HepG2 (cell line): ENCODE measurements at regions not wholly inside any gene's neighbourhood (a gene's known extent, or its start where the extent isn't known, plus 50 kb on each side); places are given as distances from the start of the nearest gene placed in this dataset.

Experiments
- ATAC-seq: fragments of 200-7000 bp; cut with Tn5 transposase; 3 replicates; pipeline ENCODE4 v1.9.1; 2020; ENCODE audit warnings: mild to moderate bottlenecking, moderate library complexity
- BruUV-seq: library from RNA; stranded (reverse); fragments of 400-500 nt; replicated peaks from 2 replicates; lab custom pipeline; 2021; lab: Mats Ljungman, UMichigan
- CTCF ChIA-PET: fragments of 300-600 bp; formaldehyde crosslinking; extraction: SDS; loops from one replicate; lab custom pipeline; 2021; ENCODE audit warnings: low total read pairs, inconsistent platforms, low intra/inter-chr PET ratio; lab: Yijun Ruan, JAX
- POLR2A ChIA-PET: fragments of 350-600 bp; sonication (Branson Sonifier 250); formaldehyde crosslinking; loops from one replicate; lab custom pipeline; 2020; ENCODE audit warnings: antibody characterized with exemption, inconsistent platforms; lab: Yijun Ruan, JAX
- DNase-seq: peaks from one replicate; pipeline ENCODE4 v3.0.0-alpha.2; 2015; ENCODE audit warnings: low spot score
- FAIRE-seq: peaks from 3 replicates; lab custom pipeline; 2011; peaks lifted over from hg19 to GRCh38; lab: Jason Lieb, UNC
- H2AFZ ChIP-seq: one replicate; pipeline ENCODE4 v1.6.1; 2011; ENCODE audit warnings: low read length, inconsistent platforms
- H3K27ac ChIP-seq: fragments of 300-600 bp; 3 replicates; pipeline ENCODE4 v1.8.0; 2011; ENCODE audit warnings: mixed run types, mild to moderate bottlenecking, mixed read lengths, low read length, inconsistent platforms; ENCODE audit not compliant: insufficient read depth; ENCODE audit errors: extremely low read length
- H3K27me3 ChIP-seq, 2 experiments: fragments of 200-600 bp in 1 of 2; 2 replicates in 1 of 2; 3 replicates in 1 of 2; pipeline versions ENCODE4 v1.6.0 to v1.8.0; 2011; ENCODE audit warnings: low read length in 2 of 2, mild to moderate bottlenecking in 2 of 2, moderate library complexity in 2 of 2, inconsistent platforms in 1 of 2; ENCODE audit not compliant: insufficient read depth in 2 of 2, control insufficient read depth in 1 of 2
- H3K36me3 ChIP-seq, 2 experiments: fragments of 200-600 bp in 1 of 2; replicated peaks in 1 of 2; 2 replicates in 1 of 2; 3 replicates in 1 of 2; pipeline versions ENCODE4 v1.5.1 to v1.8.0; 2011; ENCODE audit warnings: low read length in 2 of 2, inconsistent platforms in 1 of 2; ENCODE audit not compliant: insufficient read depth in 2 of 2, control insufficient read depth in 1 of 2
- H3K4me1 ChIP-seq: 2 replicates; pipeline ENCODE4 v1.5.1; 2012; ENCODE audit warnings: low read length, inconsistent platforms; ENCODE audit not compliant: insufficient read depth
- H3K4me2 ChIP-seq: 2 replicates; pipeline ENCODE4 v1.6.0; 2011; ENCODE audit warnings: low read depth, low read length, inconsistent platforms
- H3K4me3 ChIP-seq, 3 experiments: fragments of 200-600 bp in 1 of 3; sonication (generic), shearing (Covaris generic) in 1 of 3; replicated peaks in 1 of 3; 2 replicates each; pipeline ENCODE4 v1.5.1; 2011 to 2016; ENCODE audit warnings: low read length in 3 of 3, inconsistent platforms in 2 of 3, low read depth in 2 of 3, mild to moderate bottlenecking in 2 of 3, control low read depth in 1 of 3, mixed read lengths in 1 of 3; ENCODE audit not compliant: insufficient read depth in 1 of 3
- H3K79me2 ChIP-seq: one replicate; pipeline ENCODE4 v1.6.1; 2011; ENCODE audit warnings: low read length, inconsistent platforms; ENCODE audit not compliant: insufficient read depth
- H3K9ac ChIP-seq: 2 replicates; pipeline ENCODE4 v1.6.0; 2011; ENCODE audit warnings: mild to moderate bottlenecking, low read depth, low read length, inconsistent platforms; ENCODE audit not compliant: insufficient read depth
- H3K9me3 ChIP-seq: 2 replicates; pipeline ENCODE4 v1.5.1; 2012; ENCODE audit warnings: mild to moderate bottlenecking, low read length
- H4K20me1 ChIP-seq: 2 replicates; pipeline ENCODE4 v1.6.0; 2011; ENCODE audit warnings: inconsistent platforms, mild to moderate bottlenecking, low read length, moderate library complexity; ENCODE audit not compliant: insufficient read depth
- BRD4 ChIP-seq: sonication (generic); formaldehyde crosslinking; IDR thresholded peaks from 2 replicates; pipeline ENCODE4 v1.4.0; 2020; ENCODE audit warnings: missing genetic modification reagents
- CBX1 ChIP-seq: IDR thresholded peaks from one replicate; pipeline ENCODE4 v1.6.1; 2016; ENCODE audit warnings: antibody characterized with exemption, low read depth
- DNMT1 ChIP-seq: sonication (generic); formaldehyde crosslinking; IDR thresholded peaks from 2 replicates; pipeline ENCODE4 v1.5.1; 2020; ENCODE audit warnings: mild to moderate bottlenecking, missing genetic modification reagents
- HOXA5 ChIP-seq: sonication (generic); formaldehyde crosslinking; IDR thresholded peaks from 2 replicates; pipeline ENCODE4 v1.4.0; 2020; ENCODE audit warnings: missing genetic modification reagents
- SRF ChIP-seq: IDR thresholded peaks from 2 replicates; pipeline ENCODE4 v1.6.1; 2011; ENCODE audit warnings: mild to moderate bottlenecking, low read depth, low read length, moderate library complexity
- SRY ChIP-seq: sonication (generic); formaldehyde crosslinking; IDR thresholded peaks from 2 replicates; pipeline ENCODE4 v1.8.0; 2022; ENCODE audit warnings: mild to moderate bottlenecking, missing genetic modification reagents
- XBP1 ChIP-seq: sonication (generic); formaldehyde crosslinking; IDR thresholded peaks from 2 replicates; pipeline ENCODE4 v1.5.0; 2020; ENCODE audit warnings: missing genetic modification reagents
- ZC3H13 ChIP-seq: sonication (generic); formaldehyde crosslinking; IDR thresholded peaks from 2 replicates; pipeline ENCODE4 v1.8.1; 2023; ENCODE audit warnings: mild to moderate bottlenecking, missing genetic modification reagents, moderate library complexity
- ZNF501 ChIP-seq: sonication (generic); formaldehyde crosslinking; IDR thresholded peaks from 2 replicates; pipeline ENCODE4 v1.5.1; 2020; ENCODE audit warnings: mild to moderate bottlenecking, moderate library complexity, missing genetic modification reagents
- WGBS: methylation state at CpG from one replicate; pipeline ENCODE4 v1.1.6; 2017; ENCODE audit warnings: low lambda C conversion rate; 5-methylcytosine and 5-hydroxymethylcytosine counted together
- in situ Hi-C: cut with HindIII; loops from 2 replicates; pipeline ENCODE4 v1.10.0; 2017; ENCODE audit warnings: low pct_unique_long_range_greater_than_20kb; ENCODE audit not compliant: extremely low pct_ligation_motif_present
- intact Hi-C: fragments of 100-400 bp; cut with micrococcal nuclease; formaldehyde crosslinking; loops from one replicate; pipeline ENCODE4 v1.10.0; 2022; ENCODE audit not compliant: unreplicated experiment
- TF ChIP-seq, protein P1 (sequence below): sonication (generic); formaldehyde crosslinking; IDR thresholded peaks from 2 replicates; pipeline ENCODE4 v1.8.0; 2022; ENCODE audit warnings: missing genetic modification reagents, mild to moderate bottlenecking, borderline replicate concordance
- TF ChIP-seq, protein P2 (sequence below): sonication (generic); formaldehyde crosslinking; IDR thresholded peaks from 2 replicates; pipeline ENCODE4 v1.8.0; 2022; ENCODE audit warnings: low read depth, missing genetic modification reagents

DNA sequence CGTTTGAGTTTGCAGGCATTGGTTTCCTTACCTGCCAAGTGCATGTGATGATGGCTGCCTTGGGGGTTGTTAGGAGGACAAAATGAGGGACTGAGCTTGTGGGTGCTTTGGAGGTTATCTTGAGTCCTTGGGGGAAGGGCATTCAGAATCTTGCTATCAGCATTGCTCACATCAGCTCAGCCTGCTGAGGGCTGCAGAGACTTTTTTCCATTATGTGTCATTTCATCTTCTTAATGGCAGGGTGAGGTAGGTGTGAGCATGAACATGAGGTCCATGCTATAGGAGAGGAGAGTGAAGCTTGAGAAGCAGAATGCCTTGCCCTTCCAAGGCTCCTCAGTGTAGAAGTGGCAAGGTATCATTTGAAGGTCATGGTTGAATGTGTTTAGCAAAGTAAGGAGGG lies 112.3 kb downstream of the MIAT start:
- intact Hi-C loops (no loop called here), in situ Hi-C loops (loop anchor here (25.0 kb wide), 2 partner anchors 1043 to 1243 kb away; partner anchors contain the start of gene MN1)
- H4K20me1 ChIP-seq = no peaks in the 10 kb centered on the region
- BruUV-seq = no TSS peak
- ChIA-PET POLR2A (no interaction called here), CTCF (no interaction called here)
- no peaks in the 10 kb centered on the region; a peak in 1 of 5 replicates for H3K27me3 ChIP-seq
- H3K36me3 ChIP-seq = no peaks in the 10 kb centered on the region
- DNase-seq = no peak
- no peak for ATAC-seq
- H3K27ac ChIP-seq = no peak overlapping the region
- no peaks in the 10 kb centered on the region for H3K4me1 ChIP-seq
- no peak overlapping the region for H3K4me2 ChIP-seq
- no peak overlapping the region for H3K4me3 ChIP-seq
- FAIRE-seq = no peak
- no peaks in the 10 kb centered on the region for H3K79me2 ChIP-seq
- H3K9me3 ChIP-seq = peaks cover 9% of the 10 kb centered on the region; the same call in 1 of the 2 replicates
- no peak overlapping the region for H3K9ac ChIP-seq
- H2AFZ ChIP-seq = no peak overlapping the region
- 0% methylated on average over 1 of the region's 1 CpG for WGBS
- TF ChIP-seq, protein P1, sequence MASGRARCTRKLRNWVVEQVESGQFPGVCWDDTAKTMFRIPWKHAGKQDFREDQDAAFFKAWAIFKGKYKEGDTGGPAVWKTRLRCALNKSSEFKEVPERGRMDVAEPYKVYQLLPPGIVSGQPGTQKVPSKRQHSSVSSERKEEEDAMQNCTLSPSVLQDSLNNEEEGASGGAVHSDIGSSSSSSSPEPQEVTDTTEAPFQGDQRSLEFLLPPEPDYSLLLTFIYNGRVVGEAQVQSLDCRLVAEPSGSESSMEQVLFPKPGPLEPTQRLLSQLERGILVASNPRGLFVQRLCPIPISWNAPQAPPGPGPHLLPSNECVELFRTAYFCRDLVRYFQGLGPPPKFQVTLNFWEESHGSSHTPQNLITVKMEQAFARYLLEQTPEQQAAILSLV = no peak
- TF ChIP-seq SRY (no peak), ZC3H13 (CRISPR knock-in tag) (no peak), CBX1 (no peak), SRF (no peak), DNMT1 (CRISPR knock-in tag) (no peak), ZNF501 (CRISPR knock-in tag) (no peak), BRD4 (CRISPR knock-in tag) (no peak), HOXA5 (CRISPR knock-in tag) (no peak), XBP1 (CRISPR knock-in tag) (no peak)
- TF ChIP-seq, protein P2, sequence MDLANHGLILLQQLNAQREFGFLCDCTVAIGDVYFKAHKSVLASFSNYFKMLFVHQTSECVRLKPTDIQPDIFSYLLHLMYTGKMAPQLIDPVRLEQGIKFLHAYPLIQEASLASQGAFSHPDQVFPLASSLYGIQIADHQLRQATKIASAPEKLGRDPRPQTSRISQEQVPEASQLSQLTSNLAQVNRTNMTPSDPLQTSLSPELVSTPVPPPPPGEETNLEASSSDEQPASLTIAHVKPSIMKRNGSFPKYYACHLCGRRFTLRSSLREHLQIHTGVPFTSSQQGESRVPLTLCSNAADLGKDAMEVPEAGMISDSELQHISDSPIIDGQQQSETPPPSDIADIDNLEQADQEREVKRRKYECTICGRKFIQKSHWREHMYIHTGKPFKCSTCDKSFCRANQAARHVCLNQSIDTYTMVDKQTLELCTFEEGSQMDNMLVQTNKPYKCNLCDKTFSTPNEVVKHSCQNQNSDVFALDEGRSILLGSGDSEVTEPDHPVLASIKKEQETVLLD (CRISPR knock-in tag) = no peak
